IMR-90 (cell line): ENCODE measurements at regions not wholly inside any gene's neighbourhood (a gene's known extent, or its start where the extent isn't known, plus 50 kb on each side); places are given as distances from the start of the nearest gene placed in this dataset.

ENCODE experiments used
- ATAC-seq: fragments of 200-7000 bp; cut with Tn5 transposase; 2 replicates; pipeline ENCODE4 v1.9.1; 2020; ENCODE audit warnings: low read depth, mild to moderate bottlenecking, moderate library complexity
- BruUV-seq: library from RNA; stranded (reverse); fragments of 400-500 nt; replicated peaks from 2 replicates; lab custom pipeline; 2021; lab: Mats Ljungman, UMichigan
- CTCF ChIA-PET: fragments of 300-600 bp; formaldehyde crosslinking; extraction: SDS; loops from one replicate; lab custom pipeline; 2021; ENCODE audit warnings: antibody characterized with exemption; lab: Yijun Ruan, JAX
- POLR2A ChIA-PET: fragments of 300-600 bp; sonication (Branson Sonifier 250); formaldehyde crosslinking; loops from one replicate; lab custom pipeline; 2022; ENCODE audit warnings: antibody characterized with exemption; ENCODE audit not compliant: unreplicated experiment; lab: Charles Lee
- DNase-seq: peaks from one replicate; pipeline ENCODE4 v3.0.0; 2013
- H2AFZ ChIP-seq: replicated peaks from 2 replicates; pipeline ENCODE3; 2013; ENCODE audit warnings: low read length, mild to moderate bottlenecking; ENCODE audit not compliant: poor library complexity
- H2AK5ac ChIP-seq: 2 replicates; pipeline ENCODE4 v1.6.1; 2013; ENCODE audit warnings: low read depth, low read length, inconsistent platforms
- H2AK9ac ChIP-seq: replicated peaks from 2 replicates; pipeline ENCODE3; 2013; ENCODE audit warnings: mild to moderate bottlenecking, low read depth, low read length, moderate library complexity; ENCODE audit not compliant: poor library complexity
- H2BK120ac ChIP-seq: 2 replicates; pipeline ENCODE4 v1.6.1; 2013; ENCODE audit warnings: low read depth, low read length, inconsistent platforms
- H2BK15ac ChIP-seq: 3 replicates; pipeline ENCODE4 v1.6.1; 2013; ENCODE audit warnings: low read depth, low read length, inconsistent platforms
- H2BK20ac ChIP-seq: 2 replicates; pipeline ENCODE4 v1.6.1; 2013; ENCODE audit warnings: low read depth, mild to moderate bottlenecking, inconsistent platforms, low read length, moderate library complexity
- H2BK5ac ChIP-seq: 2 replicates; pipeline ENCODE4 v1.6.1; 2013; ENCODE audit warnings: mild to moderate bottlenecking, low read depth, low read length, inconsistent platforms; ENCODE audit not compliant: poor library complexity, severe bottlenecking
- H3K14ac ChIP-seq: replicated peaks from 2 replicates; pipeline ENCODE4 v1.6.1; 2013; ENCODE audit warnings: low read depth, low read length, inconsistent platforms
- H3K18ac ChIP-seq: 2 replicates; pipeline ENCODE4 v1.6.1; 2013; ENCODE audit warnings: low read depth, low read length, control low read depth
- H3K23ac ChIP-seq: 2 replicates; pipeline ENCODE4 v1.6.1; 2013; ENCODE audit warnings: low read depth, low read length, inconsistent platforms
- H3K27ac ChIP-seq: 2 replicates; pipeline ENCODE4 v1.5.1; 2013; ENCODE audit warnings: mild to moderate bottlenecking, control low read depth, low read length; ENCODE audit not compliant: insufficient read depth
- H3K27me3 ChIP-seq: 2 replicates; pipeline ENCODE4 v1.6.1; 2013; ENCODE audit warnings: low read length; ENCODE audit not compliant: control insufficient read depth, insufficient read depth
- H3K36me3 ChIP-seq: 2 replicates; pipeline ENCODE4 v1.6.1; 2013; ENCODE audit warnings: low read length, mixed read lengths; ENCODE audit not compliant: control insufficient read depth, insufficient read depth
- H3K4ac ChIP-seq: 2 replicates; pipeline ENCODE4 v1.6.1; 2013; ENCODE audit warnings: low read depth, low read length, inconsistent platforms
- H3K4me1 ChIP-seq: 2 replicates; pipeline ENCODE4 v1.6.1; 2013; ENCODE audit warnings: low read length, mixed read lengths; ENCODE audit not compliant: control insufficient read depth, insufficient read depth
- H3K4me2 ChIP-seq: 2 replicates; pipeline ENCODE4 v1.6.1; 2013; ENCODE audit warnings: low read depth, mild to moderate bottlenecking, control low read depth, low read length, moderate library complexity
- H3K4me3 ChIP-seq: 2 replicates; pipeline ENCODE4 v1.5.1; 2013; ENCODE audit warnings: low read depth, mild to moderate bottlenecking, control low read depth, low read length, moderate library complexity; ENCODE audit not compliant: insufficient read depth
- H3K56ac ChIP-seq: 2 replicates; pipeline ENCODE4 v1.6.1; 2013; ENCODE audit warnings: low read length, inconsistent platforms; ENCODE audit not compliant: insufficient read depth; ENCODE audit errors: extremely low read depth
- H3K79me1 ChIP-seq, 2 experiments: 2 replicates each; pipeline ENCODE4 v1.6.1; 2013; ENCODE audit warnings: low read length in 2 of 2, inconsistent platforms in 1 of 2, low read depth in 1 of 2
- H3K9ac ChIP-seq: 2 replicates; pipeline ENCODE4 v1.6.1; 2013; ENCODE audit warnings: low read depth, low read length, control low read depth
- H3K9me1 ChIP-seq: 2 replicates; pipeline ENCODE4 v1.6.1; 2013; ENCODE audit warnings: low read length, inconsistent platforms; ENCODE audit not compliant: insufficient read depth
- H3K9me3 ChIP-seq: 2 replicates; pipeline ENCODE4 v1.6.1; 2013; ENCODE audit warnings: low read length; ENCODE audit not compliant: control insufficient read depth, insufficient read depth
- H4K20me1 ChIP-seq: 2 replicates; pipeline ENCODE4 v1.6.1; 2013; ENCODE audit warnings: low read length, inconsistent platforms; ENCODE audit not compliant: insufficient read depth
- H4K5ac ChIP-seq: 2 replicates; pipeline ENCODE4 v1.6.1; 2013; ENCODE audit warnings: mild to moderate bottlenecking, low read depth, low read length, control low read depth
- H4K8ac ChIP-seq, 2 experiments: 2 replicates each; pipeline ENCODE4 v1.6.1; 2013; ENCODE audit warnings: low read depth in 2 of 2, low read length in 2 of 2, control low read depth in 1 of 2, inconsistent platforms in 1 of 2
- H4K91ac ChIP-seq: 2 replicates; pipeline ENCODE4 v1.6.1; 2013; ENCODE audit warnings: low read depth, low read length, inconsistent platforms; ENCODE audit not compliant: insufficient read depth
- MAZ ChIP-seq: IDR thresholded peaks from 2 replicates; pipeline ENCODE4 v1.6.1; 2012; ENCODE audit warnings: low read depth, mild to moderate bottlenecking, low read length, improper control_type of control experiment, moderate library complexity, borderline replicate concordance
- POLR2A ChIP-seq: IDR thresholded peaks from 2 replicates; pipeline ENCODE4 v1.6.1; 2012; ENCODE audit warnings: mild to moderate bottlenecking, low read depth, low read length
- RAD21 ChIP-seq: IDR thresholded peaks from 2 replicates; pipeline ENCODE4 v1.6.1; 2012; ENCODE audit warnings: low read length, improper control_type of control experiment
- RCOR1 ChIP-seq: IDR thresholded peaks from 2 replicates; pipeline ENCODE4 v1.6.1; 2012; ENCODE audit warnings: mild to moderate bottlenecking, low read length, improper control_type of control experiment; ENCODE audit not compliant: insufficient replicate concordance
- WGBS, 2 experiments: methylation state at CpG; one replicate each; pipeline versions ENCODE4 v1.1.5 to v1.1.7; 2013; ENCODE audit warnings: missing lambda C conversion rate in 2 of 2; ENCODE audit not compliant: insufficient read length in 1 of 2; ENCODE audit errors: extremely low coverage in 2 of 2; 5-methylcytosine and 5-hydroxymethylcytosine counted together
- dilution Hi-C: fragments of 300-500 bp; cut with HindIII; formaldehyde crosslinking; loops from one replicate; pipeline ENCODE4 v1.14.3; 2018; ENCODE audit warnings: low sequenced_read_pairs; ENCODE audit not compliant: unreplicated experiment
- in situ Hi-C: fragments of 300-500 bp; cut with MboI; formaldehyde crosslinking; loops from 3 replicates; pipeline ENCODE4 v1.14.3; 2019; ENCODE audit warnings: low sequenced_read_pairs, inconsistent platforms, mixed read lengths
- intact Hi-C: fragments of 100-400 bp; cut with micrococcal nuclease; formaldehyde crosslinking; loops from 2 replicates; pipeline ENCODE4 v1.10.0; 2022
- TF ChIP-seq, protein P1 (sequence below): conservative IDR thresholded peaks from 2 replicates; pipeline ENCODE4 v1.5.1; 2012; ENCODE audit warnings: mild to moderate bottlenecking, low read depth, low read length, improper control_type of control experiment

GRCh38 chr6:15026832-15027231, 219.0 kb upstream of the JARID2 start:
- H3K4ac ChIP-seq = no peak overlapping the region
- H3K4me3 ChIP-seq = no peak overlapping the region
- peak overlapping the region; percentile 39 for H2AFZ ChIP-seq
- H3K4me1 ChIP-seq = peaks cover 2% of the 10 kb centered on the region; the same call in 1 of the 2 replicates
- no peak overlapping the region for H3K9ac ChIP-seq
- no peak overlapping the region for H3K18ac ChIP-seq
- POLR2A ChIA-PET = no interaction called here
- no peak overlapping the region for H3K14ac ChIP-seq
- no peaks in the 10 kb centered on the region for H3K9me1 ChIP-seq
- no peak overlapping the region; the same call in 1 of the 2 replicates for H2AK5ac ChIP-seq
- H2BK5ac ChIP-seq = no peak overlapping the region
- in situ Hi-C loops (no loop called here), intact Hi-C loops (no loop called here), dilution Hi-C loops (no loop called here)
- H3K79me1 ChIP-seq = no peaks in the 10 kb centered on the region
- H4K91ac ChIP-seq = no peak overlapping the region
- no peak overlapping the region for H3K27ac ChIP-seq
- H4K20me1 ChIP-seq = no peaks in the 10 kb centered on the region
- H3K56ac ChIP-seq = no peak overlapping the region
- DNase-seq (peak; percentile 53), ATAC-seq (peak; percentile 57)
- no peak for TF ChIP-seq MAZ
- TF ChIP-seq RAD21 = no peak
- no peak for TF ChIP-seq POLR2A
- no peak for TF ChIP-seq RCOR1
- TF ChIP-seq, protein P1, sequence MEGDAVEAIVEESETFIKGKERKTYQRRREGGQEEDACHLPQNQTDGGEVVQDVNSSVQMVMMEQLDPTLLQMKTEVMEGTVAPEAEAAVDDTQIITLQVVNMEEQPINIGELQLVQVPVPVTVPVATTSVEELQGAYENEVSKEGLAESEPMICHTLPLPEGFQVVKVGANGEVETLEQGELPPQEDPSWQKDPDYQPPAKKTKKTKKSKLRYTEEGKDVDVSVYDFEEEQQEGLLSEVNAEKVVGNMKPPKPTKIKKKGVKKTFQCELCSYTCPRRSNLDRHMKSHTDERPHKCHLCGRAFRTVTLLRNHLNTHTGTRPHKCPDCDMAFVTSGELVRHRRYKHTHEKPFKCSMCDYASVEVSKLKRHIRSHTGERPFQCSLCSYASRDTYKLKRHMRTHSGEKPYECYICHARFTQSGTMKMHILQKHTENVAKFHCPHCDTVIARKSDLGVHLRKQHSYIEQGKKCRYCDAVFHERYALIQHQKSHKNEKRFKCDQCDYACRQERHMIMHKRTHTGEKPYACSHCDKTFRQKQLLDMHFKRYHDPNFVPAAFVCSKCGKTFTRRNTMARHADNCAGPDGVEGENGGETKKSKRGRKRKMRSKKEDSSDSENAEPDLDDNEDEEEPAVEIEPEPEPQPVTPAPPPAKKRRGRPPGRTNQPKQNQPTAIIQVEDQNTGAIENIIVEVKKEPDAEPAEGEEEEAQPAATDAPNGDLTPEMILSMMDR = no peak
- no peak overlapping the region for H3K4me2 ChIP-seq
- H2AK9ac ChIP-seq = no peak overlapping the region
- CTCF ChIA-PET = no interaction called here
- no peaks in the 10 kb centered on the region for H3K9me3 ChIP-seq
- 76% methylated on average over 2 of the region's 6 CpGs; no CpG with 5 or more reads in 1 of the 2 experiments for WGBS, 2 experiments
- no peak overlapping the region for H2BK120ac ChIP-seq
- no peak overlapping the region for H4K5ac ChIP-seq
- no peak overlapping the region for H4K8ac ChIP-seq
- no TSS peak for BruUV-seq
- H2BK20ac ChIP-seq = no peak overlapping the region
- H3K36me3 ChIP-seq = no peaks in the 10 kb centered on the region
- no peak overlapping the region for H2BK15ac ChIP-seq
- H3K27me3 ChIP-seq = no peaks in the 10 kb centered on the region
- no peak overlapping the region for H3K23ac ChIP-seq
